Transverse colon (tissue), 4 donors: ENCODE measurements at regions not wholly inside any gene's neighbourhood (a gene's known extent, or its start where the extent isn't known, plus 50 kb on each side); places are given as distances from the start of the nearest gene placed in this dataset.

Experiments
- DNase-seq: peaks from one replicate; pipeline ENCODE4 v3.0.0-alpha.2; 2019
- H3K27ac ChIP-seq, 4 donors: fragments of 200-600 bp; sonication (generic); 2 replicates each; pipeline ENCODE4 v1.5.1; 2016 to 2018; ENCODE audit warnings: inconsistent platforms in 4 of 4
- H3K27me3 ChIP-seq: fragments of 200-600 bp; sonication (generic); 2 replicates; pipeline ENCODE4 v1.5.1; 2017; ENCODE audit warnings: inconsistent platforms
- H3K36me3 ChIP-seq, 4 donors: fragments of 200-600 bp; sonication (generic); 2 replicates each; pipeline ENCODE4 v1.5.1; 2017 to 2019; ENCODE audit warnings: inconsistent platforms in 4 of 4
- H3K4me1 ChIP-seq, 4 donors: fragments of 200-600 bp; sonication (generic); 2 replicates each; pipeline ENCODE4 v1.5.1; 2017 to 2020; ENCODE audit warnings: inconsistent platforms in 4 of 4
- H3K4me3 ChIP-seq, 4 donors: fragments of 200-600 bp; sonication (generic); 1 replicate in 1 of 4; 2 replicates in 3 of 4; pipeline versions ENCODE4 v1.5.1 to v1.6.1; 2017 to 2019; ENCODE audit warnings: inconsistent platforms in 4 of 4
- H3K9me3 ChIP-seq, 2 donors: fragments of 200-600 bp; sonication (generic); 2 replicates each; pipeline ENCODE4 v1.5.1; 2017 to 2019; ENCODE audit warnings: inconsistent platforms in 2 of 2
- EP300 ChIP-seq: sonication (generic); formaldehyde crosslinking; IDR thresholded peaks from one replicate; pipeline ENCODE4 v1.6.1; 2017; ENCODE audit warnings: antibody characterized with exemption, low read depth
- POLR2A ChIP-seq: fragments of 450-650 bp; IDR thresholded peaks from one replicate; pipeline ENCODE4 v1.6.1; 2016; ENCODE audit warnings: antibody characterized with exemption, mild to moderate bottlenecking, moderate library complexity
- POLR2AphosphoS5 ChIP-seq, 3 donors: sonication (generic); formaldehyde crosslinking; IDR thresholded peaks; one replicate each; pipeline ENCODE4 v1.6.1; 2016; ENCODE audit warnings: antibody characterized with exemption in 3 of 3
- WGBS, 2 donors: methylation state at CpG; one replicate each; pipeline ENCODE4 v1.1.5; 2018; ENCODE audit warnings: low coverage in 1 of 2; 5-methylcytosine and 5-hydroxymethylcytosine counted together
- in situ Hi-C, 4 donors: fragments of 200-750 bp; cut with MboI; loops; one replicate each; pipeline versions ENCODE4 v1.15.0 to v1.15.1; 2017; ENCODE audit warnings: low sequenced_read_pairs in 3 of 4, low pct_ligation_motif_present in 1 of 4, low pct_unique_long_range_greater_than_20kb in 1 of 4
- intact Hi-C: fragments of 100-400 bp; cut with DNase I; formaldehyde crosslinking; loops from one replicate; pipeline ENCODE4 v1.15.1; 2023; ENCODE audit warnings: low total_unique reads
- TF ChIP-seq, protein P1 (sequence below), 5 experiments: fragments of 200-600 bp in 3 of 5; fragments of 450-650 bp in 2 of 5; sonication (generic) in 3 of 5; IDR thresholded peaks; 1 replicate in 2 of 5; 2 replicates in 3 of 5; pipeline ENCODE4 v1.5.1; 2016 to 2017; ENCODE audit warnings: antibody characterized with exemption in 5 of 5, inconsistent platforms in 3 of 5, mild to moderate bottlenecking in 2 of 5, moderate library complexity in 1 of 5

DNA sequence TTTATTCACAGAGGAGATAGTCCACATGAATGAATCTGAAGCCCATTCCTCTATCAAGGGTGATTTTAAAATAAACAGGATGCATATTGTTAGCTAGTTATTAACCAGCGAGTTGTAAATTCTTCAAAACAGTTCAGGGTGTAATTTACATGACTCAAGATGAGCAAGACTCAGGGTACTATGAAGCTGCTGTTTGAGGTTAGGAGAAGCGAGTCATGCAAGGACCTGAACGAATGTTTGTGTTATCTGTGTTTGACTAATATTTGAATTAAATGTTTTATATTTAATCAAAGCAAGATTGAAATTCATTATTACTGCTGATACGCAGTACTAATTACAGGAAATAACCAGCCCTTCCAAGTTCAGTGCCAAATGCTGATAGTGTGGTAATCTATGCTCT is 191.1 kb downstream of the SAMD5 start:
- Histone ChIP-seq H3K4me1 (no peaks in the 10 kb centered on the region), H3K9me3 (no peaks in the 10 kb centered on the region), H3K27me3 (no peaks in the 10 kb centered on the region), H3K36me3 (no peaks in the 10 kb centered on the region), H3K27ac (no peak overlapping the region), H3K4me3 (no peak overlapping the region)
- TF ChIP-seq POLR2AphosphoS5 (IDR thresholded peaks at IDR 0.05) = no peak
- TF ChIP-seq, protein P1, sequence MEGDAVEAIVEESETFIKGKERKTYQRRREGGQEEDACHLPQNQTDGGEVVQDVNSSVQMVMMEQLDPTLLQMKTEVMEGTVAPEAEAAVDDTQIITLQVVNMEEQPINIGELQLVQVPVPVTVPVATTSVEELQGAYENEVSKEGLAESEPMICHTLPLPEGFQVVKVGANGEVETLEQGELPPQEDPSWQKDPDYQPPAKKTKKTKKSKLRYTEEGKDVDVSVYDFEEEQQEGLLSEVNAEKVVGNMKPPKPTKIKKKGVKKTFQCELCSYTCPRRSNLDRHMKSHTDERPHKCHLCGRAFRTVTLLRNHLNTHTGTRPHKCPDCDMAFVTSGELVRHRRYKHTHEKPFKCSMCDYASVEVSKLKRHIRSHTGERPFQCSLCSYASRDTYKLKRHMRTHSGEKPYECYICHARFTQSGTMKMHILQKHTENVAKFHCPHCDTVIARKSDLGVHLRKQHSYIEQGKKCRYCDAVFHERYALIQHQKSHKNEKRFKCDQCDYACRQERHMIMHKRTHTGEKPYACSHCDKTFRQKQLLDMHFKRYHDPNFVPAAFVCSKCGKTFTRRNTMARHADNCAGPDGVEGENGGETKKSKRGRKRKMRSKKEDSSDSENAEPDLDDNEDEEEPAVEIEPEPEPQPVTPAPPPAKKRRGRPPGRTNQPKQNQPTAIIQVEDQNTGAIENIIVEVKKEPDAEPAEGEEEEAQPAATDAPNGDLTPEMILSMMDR (IDR thresholded peaks at IDR 0.05) = no peak
- no peak for TF ChIP-seq POLR2A
- TF ChIP-seq EP300 = no peak
- WGBS, 2 donors = 63 to 67% methylated on average over 1 to 4 of the region's 4 CpGs
- no peak for DNase-seq
- in situ Hi-C loops (no loop called here), intact Hi-C loops (no loop called here)

DNA sequence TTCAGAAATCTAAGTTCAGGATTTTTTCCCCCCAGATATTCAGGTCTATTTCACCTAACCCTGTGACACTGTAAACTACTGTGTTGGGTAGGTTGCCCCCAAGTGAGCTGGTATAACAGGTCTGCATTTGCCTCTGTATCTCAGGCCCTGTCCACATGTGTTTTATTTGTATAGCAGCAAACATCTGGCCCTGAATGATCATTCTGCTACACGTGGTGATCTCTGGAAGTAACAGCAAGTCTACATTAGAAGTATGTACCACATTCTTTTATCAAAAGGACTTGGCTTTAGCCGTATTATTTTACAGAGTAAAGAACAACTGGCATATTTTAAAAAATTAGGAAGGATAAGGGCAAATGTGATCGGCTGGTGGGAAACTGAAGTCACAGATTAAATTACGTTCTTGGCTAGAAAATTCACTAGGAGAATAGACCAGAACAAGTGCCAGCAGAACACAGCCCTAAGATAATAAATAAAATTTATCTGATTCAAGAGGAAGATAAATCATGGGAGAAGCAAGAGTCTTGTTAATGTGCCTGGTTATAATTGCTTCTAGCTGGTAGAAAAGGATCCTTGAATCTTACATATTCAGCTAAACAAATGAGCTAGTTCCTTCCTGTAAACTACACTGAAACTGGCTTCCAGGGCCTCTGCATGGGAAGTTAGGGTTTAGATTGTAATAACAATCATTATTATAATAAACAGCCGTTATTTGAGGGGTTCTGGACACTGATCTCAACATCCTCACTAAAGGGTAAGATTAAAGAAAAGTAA is 192.1 kb downstream of the SAMD5 start:
- Histone ChIP-seq H3K4me3 (no peak overlapping the region), H3K4me1 (no peaks in the 10 kb centered on the region), H3K27ac (no peak overlapping the region), H3K27me3 (no peaks in the 10 kb centered on the region), H3K36me3 (no peaks in the 10 kb centered on the region), H3K9me3 (no peaks in the 10 kb centered on the region)
- intact Hi-C loops = no loop called here
- in situ Hi-C loops = no loop called here
- WGBS, 2 donors = 47 to 53% methylated on average over 5 of the region's 5 CpGs
- no peak for DNase-seq
- TF ChIP-seq POLR2AphosphoS5 (IDR thresholded peaks at IDR 0.05) (no peak), EP300 (no peak), POLR2A (no peak)
- TF ChIP-seq, protein P1 (IDR thresholded peaks at IDR 0.05) = no peak

DNA sequence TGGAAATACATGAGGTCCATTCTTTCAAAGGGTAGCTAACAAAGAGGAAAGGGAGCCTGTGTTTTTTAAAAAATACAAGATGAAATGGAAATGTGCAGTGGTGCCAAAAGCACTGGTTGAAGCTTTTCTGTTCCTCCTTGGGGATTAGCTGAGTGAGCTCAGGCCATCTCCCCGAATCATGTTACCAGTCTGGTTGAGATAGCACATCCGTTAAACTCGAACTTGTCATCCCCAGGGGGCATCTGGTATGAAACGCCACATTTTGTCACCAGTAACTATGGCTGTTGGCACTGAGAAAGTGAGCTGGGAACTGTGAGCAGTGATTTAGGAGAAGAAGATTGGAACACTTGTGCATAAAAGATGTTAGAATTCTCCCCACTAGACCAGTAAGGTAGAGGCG is 196.2 kb downstream of the SAMD5 start:
- Histone ChIP-seq H3K27me3 (no peaks in the 10 kb centered on the region), H3K4me3 (no peak overlapping the region), H3K36me3 (no peaks in the 10 kb centered on the region), H3K9me3 (no peaks in the 10 kb centered on the region), H3K27ac (no peak overlapping the region), H3K4me1 (no peaks in the 10 kb centered on the region)
- in situ Hi-C loops (no loop called here), intact Hi-C loops (no loop called here)
- no peak for DNase-seq
- TF ChIP-seq POLR2AphosphoS5 (IDR thresholded peaks at IDR 0.05) (no peak), POLR2A (no peak), EP300 (no peak)
- TF ChIP-seq, protein P1 (IDR thresholded peaks at IDR 0.05) = no peak
- 89 to 91% methylated on average over 1 to 5 of the region's 5 CpGs for WGBS, 2 donors

DNA sequence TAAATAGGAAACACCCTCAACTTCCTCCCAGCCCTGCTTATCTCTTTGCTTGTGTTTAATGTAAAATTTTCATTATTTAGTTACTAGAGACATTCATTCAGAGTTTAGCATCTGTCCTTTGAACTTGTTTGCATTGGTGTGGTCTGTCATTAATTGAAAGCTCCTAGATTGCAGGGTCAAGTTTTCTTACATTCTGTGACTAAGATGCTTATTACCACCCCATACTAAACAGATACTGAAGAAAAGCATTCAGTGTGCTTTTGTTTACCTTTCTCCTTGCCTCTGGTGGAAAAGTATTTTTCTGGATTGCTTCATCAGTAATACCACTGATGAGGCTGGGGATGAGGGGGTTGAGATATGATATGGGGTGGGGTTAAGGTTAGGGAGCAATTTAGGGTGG is 199.0 kb downstream of the SAMD5 start:
- Histone ChIP-seq H3K36me3 (no peaks in the 10 kb centered on the region), H3K9me3 (no peaks in the 10 kb centered on the region), H3K27ac (no peak overlapping the region), H3K4me1 (no peaks in the 10 kb centered on the region), H3K27me3 (no peaks in the 10 kb centered on the region), H3K4me3 (no peak overlapping the region)
- no peak for DNase-seq
- in situ Hi-C loops = no loop called here
- intact Hi-C loops = no loop called here
- TF ChIP-seq, protein P1 (IDR thresholded peaks at IDR 0.05) = no peak
- no peak for TF ChIP-seq POLR2A
- TF ChIP-seq POLR2AphosphoS5 (IDR thresholded peaks at IDR 0.05) = no peak
- no peak for TF ChIP-seq EP300
